ENCODE measurements at regions not wholly inside any gene's neighbourhood (a gene's known extent, or its start where the extent isn't known, plus 50 kb on each side); places are given as distances from the start of the nearest gene placed in this dataset.

DNA sequence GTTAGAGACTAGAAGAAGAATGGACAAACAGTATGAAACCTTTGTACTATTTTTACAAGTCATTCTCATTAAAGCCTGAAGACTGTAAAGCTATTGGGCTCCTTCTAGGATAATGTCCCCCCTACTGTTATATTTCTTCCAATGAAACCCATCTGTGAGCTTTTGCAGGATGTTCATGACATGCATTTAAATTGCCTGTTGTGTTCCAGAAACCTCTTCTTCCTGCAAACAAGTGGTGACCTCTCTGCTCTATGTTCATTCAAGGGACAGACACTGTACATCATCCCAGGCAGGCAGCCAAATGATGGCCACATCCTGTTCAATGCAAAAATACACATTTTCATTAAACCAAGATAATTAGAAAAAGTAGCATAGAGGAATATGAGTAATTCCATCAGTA is 128.0 kb downstream of the C4orf33 start:
- Histone ChIP-seq H3K79me2 (ENCODE audit: control insufficient read depth, insufficient read depth, low read length, unreplicated experiment) (no peaks in the 10 kb centered on the region), H3K27me3 (ENCODE audit: insufficient read depth, low read length) (no peaks in the 10 kb centered on the region), H3K4me1 (ENCODE audit: control insufficient read depth, insufficient read depth, low read length, unreplicated experiment) (peaks cover 8% of the 10 kb centered on the region), H3K4me3 (ENCODE audit: low read depth, low read length) (no peak overlapping the region), H3K36me3 (ENCODE audit: insufficient read depth, low read length) (no peaks in the 10 kb centered on the region), H2AFZ (ENCODE audit: low read length, unreplicated experiment) (no peak overlapping the region), H3K27ac (ENCODE audit: low read depth, low read length) (no peak overlapping the region)

DNA sequence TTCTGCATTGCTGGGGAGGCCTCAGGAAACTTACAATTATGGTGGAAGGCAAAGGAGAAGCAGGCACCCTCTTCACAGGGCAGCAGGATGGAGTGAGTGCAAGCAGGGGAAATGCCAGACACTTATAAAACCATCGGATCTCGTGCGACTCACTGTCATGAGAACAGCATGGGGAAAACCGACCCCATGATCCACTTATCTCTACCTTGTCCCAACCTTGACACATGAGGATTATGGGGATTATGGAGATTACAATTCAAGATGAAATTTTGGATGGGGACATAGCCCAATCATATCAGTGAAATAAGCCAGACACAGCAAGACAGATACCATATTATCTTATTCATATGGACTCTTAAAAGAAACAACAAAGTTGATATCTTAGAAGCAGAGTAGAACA is 134.9 kb downstream of the C4orf33 start:
- H3K4me3 ChIP-seq (ENCODE audit: low read depth, low read length) = no peak overlapping the region

DNA sequence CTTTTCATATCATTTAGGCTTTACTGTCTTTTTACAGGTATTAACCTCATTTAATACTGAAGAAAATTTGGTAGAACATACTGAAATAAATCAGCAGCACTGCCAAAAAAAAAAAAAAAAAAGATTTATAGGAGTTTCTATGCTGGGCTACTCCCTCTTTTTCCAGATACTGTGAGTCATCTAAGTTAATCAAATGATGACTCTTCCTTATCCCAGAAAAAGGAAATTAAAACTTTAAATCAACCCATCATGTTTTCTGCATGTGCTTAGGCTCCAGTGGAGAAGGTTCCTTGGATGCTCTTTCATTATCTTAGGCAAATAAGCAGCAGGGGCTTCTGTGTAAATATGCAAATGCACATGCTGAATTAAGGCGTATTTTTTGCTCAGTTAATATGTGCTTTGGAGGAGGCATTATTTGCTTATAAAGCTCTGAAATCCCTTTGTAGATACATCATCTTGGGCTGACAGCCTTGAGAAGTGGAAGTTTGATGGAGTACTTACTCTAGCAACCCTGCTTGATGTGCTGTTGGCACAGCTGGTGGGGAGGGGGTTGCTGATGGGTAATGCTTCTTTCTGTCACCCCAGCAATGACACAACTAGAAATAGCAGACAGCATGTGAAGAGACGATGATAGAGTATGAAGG is 136.1 kb downstream of the C4orf33 start:
- H3K27ac ChIP-seq (ENCODE audit: low read depth, low read length) = no peak overlapping the region
- H3K4me1 ChIP-seq (ENCODE audit: control insufficient read depth, insufficient read depth, low read length, unreplicated experiment) = peaks cover 3% of the 10 kb centered on the region
- no peaks in the 10 kb centered on the region for H3K36me3 ChIP-seq (ENCODE audit: insufficient read depth, low read length)
- H3K27me3 ChIP-seq (ENCODE audit: insufficient read depth, low read length) = no peaks in the 10 kb centered on the region
- no peak overlapping the region for H3K4me3 ChIP-seq (ENCODE audit: low read depth, low read length)
- no peak overlapping the region for H2AFZ ChIP-seq (ENCODE audit: low read length, unreplicated experiment)
- no peaks in the 10 kb centered on the region for H3K79me2 ChIP-seq (ENCODE audit: control insufficient read depth, insufficient read depth, low read length, unreplicated experiment)

More for the DNA sequence above, 134.9 kb downstream of the C4orf33 start:
- Histone ChIP-seq H3K27ac (ENCODE audit: low read depth, low read length) (no peak overlapping the region), H3K27me3 (ENCODE audit: insufficient read depth, low read length) (no peaks in the 10 kb centered on the region), H3K4me1 (ENCODE audit: control insufficient read depth, insufficient read depth, low read length, unreplicated experiment) (peaks cover 3% of the 10 kb centered on the region), H3K79me2 (ENCODE audit: control insufficient read depth, insufficient read depth, low read length, unreplicated experiment) (no peaks in the 10 kb centered on the region), H2AFZ (ENCODE audit: low read length, unreplicated experiment) (no peak overlapping the region), H3K36me3 (ENCODE audit: insufficient read depth, low read length) (no peaks in the 10 kb centered on the region)

DNA sequence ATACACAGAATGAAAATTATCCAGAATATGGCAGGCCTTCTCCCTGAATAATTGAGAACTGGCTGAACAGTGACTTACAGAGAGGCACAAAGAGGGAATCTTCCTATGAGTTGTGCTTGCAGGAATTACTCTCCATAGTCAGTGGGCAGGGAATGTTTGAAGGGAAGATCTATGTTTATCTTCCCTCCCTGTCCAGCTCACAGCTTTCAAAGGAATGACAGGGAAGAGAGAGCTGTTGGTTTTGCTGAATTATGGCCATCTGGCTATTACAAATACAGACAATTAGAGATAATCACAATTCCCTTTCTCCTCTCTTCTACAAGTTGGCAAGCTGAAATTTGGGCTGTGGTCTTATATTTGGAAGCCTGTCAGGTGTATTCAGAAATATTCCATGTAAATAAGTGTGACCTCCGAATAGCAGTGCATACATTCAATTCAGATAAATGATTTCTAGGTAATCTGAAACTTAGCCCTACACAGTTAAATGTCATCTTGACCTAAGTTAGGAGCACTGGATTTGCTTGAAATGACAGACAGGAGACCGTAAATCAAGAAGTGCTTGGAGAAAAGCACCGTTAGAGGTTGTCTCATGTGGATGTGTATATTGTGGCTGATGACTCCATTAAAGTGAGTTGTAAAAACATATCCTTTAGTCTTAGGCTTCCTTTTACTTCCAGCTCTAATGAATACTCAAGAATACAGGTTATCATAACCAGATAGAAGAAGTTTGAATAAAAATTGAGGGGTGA is 136.8 kb downstream of the C4orf33 start:
- no peak overlapping the region for H3K27ac ChIP-seq (ENCODE audit: low read depth, low read length)
- H3K79me2 ChIP-seq (ENCODE audit: control insufficient read depth, insufficient read depth, low read length, unreplicated experiment) = no peaks in the 10 kb centered on the region
- no peaks in the 10 kb centered on the region for H3K27me3 ChIP-seq (ENCODE audit: insufficient read depth, low read length)
- peaks cover 3% of the 10 kb centered on the region for H3K4me1 ChIP-seq (ENCODE audit: control insufficient read depth, insufficient read depth, low read length, unreplicated experiment)
- H2AFZ ChIP-seq (ENCODE audit: low read length, unreplicated experiment) = no peak overlapping the region
- no peaks in the 10 kb centered on the region for H3K36me3 ChIP-seq (ENCODE audit: insufficient read depth, low read length)
- no peak overlapping the region for H3K4me3 ChIP-seq (ENCODE audit: low read depth, low read length)

DNA sequence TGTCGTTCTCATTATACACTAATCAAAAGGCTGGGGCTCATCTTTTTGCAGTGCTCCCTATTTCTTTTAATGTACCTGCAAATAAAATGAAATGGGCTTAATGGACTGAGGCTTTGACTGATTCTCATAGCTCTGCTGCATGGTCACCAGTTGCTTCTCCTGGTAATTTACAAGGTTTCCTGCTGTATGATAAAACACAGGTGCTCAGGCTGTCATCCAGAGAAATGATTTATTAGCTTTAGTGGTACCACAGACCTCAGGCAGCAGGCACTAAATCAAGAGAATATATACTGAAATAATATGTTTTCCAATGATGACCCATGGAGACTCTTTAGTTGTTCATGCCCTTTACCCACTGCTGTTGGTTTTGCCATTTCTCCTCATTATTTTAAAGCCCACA is 137.7 kb downstream of the C4orf33 start:
- Histone ChIP-seq H3K27ac (ENCODE audit: low read depth, low read length) (no peak overlapping the region), H3K4me1 (ENCODE audit: control insufficient read depth, insufficient read depth, low read length, unreplicated experiment) (peaks cover 3% of the 10 kb centered on the region)

DNA sequence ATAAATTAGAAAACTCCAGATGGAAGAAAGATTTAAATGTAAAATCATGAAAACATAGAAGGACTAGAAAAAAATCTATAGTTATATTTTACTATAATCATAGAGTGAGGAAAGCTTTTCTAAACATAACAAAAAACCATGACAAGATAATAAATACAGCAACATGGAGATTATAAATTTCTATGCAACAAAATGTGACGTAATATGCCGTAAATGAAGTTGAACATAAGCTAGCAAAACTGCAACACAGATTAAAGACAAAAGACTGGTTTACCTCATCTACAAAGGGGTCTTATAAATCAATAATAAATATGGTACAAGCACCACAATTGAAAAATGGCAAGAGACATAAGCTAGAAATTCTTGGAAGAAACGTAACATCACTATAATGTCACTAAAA is 140.4 kb downstream of the C4orf33 start:
- H3K27ac ChIP-seq (ENCODE audit: low read depth, low read length) = no peak overlapping the region
- no peaks in the 10 kb centered on the region for H3K36me3 ChIP-seq (ENCODE audit: insufficient read depth, low read length)
- H3K4me1 ChIP-seq (ENCODE audit: control insufficient read depth, insufficient read depth, low read length, unreplicated experiment) = peaks cover 27% of the 10 kb centered on the region
- H3K27me3 ChIP-seq (ENCODE audit: insufficient read depth, low read length) = no peaks in the 10 kb centered on the region
- H3K79me2 ChIP-seq (ENCODE audit: control insufficient read depth, insufficient read depth, low read length, unreplicated experiment) = no peaks in the 10 kb centered on the region
- no peak overlapping the region for H3K4me3 ChIP-seq (ENCODE audit: low read depth, low read length)
- no peak overlapping the region for H2AFZ ChIP-seq (ENCODE audit: low read length, unreplicated experiment)

More for the DNA sequence above, 137.7 kb downstream of the C4orf33 start:
- H3K79me2 ChIP-seq (ENCODE audit: control insufficient read depth, insufficient read depth, low read length, unreplicated experiment) = no peaks in the 10 kb centered on the region
- H2AFZ ChIP-seq (ENCODE audit: low read length, unreplicated experiment) = no peak overlapping the region
- H3K27me3 ChIP-seq (ENCODE audit: insufficient read depth, low read length) = no peaks in the 10 kb centered on the region
- no peak overlapping the region for H3K4me3 ChIP-seq (ENCODE audit: low read depth, low read length)
- H3K36me3 ChIP-seq (ENCODE audit: insufficient read depth, low read length) = no peaks in the 10 kb centered on the region

DNA sequence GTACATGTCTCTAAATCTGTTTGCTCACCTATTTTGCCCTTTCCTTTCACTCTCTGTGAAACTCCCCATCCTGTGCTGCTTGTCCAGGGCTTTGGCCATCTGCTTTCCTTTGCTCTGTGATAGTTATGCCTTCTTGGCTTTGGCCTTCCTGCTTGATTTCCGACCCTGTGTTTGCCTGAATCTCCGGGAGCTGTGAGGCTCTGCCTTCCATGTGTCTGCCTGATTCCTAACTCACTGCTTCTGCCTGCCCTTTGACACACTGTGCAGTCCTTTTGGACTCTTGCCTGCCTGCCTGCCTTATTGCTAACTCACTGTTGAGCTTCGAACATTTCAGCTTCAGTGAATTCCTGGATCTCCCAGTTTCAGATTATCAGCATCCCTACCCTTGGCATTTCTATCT is 143.1 kb downstream of the C4orf33 start:
- Histone ChIP-seq H2AFZ (ENCODE audit: low read length, unreplicated experiment) (peak overlapping the region; percentile 79), H3K36me3 (ENCODE audit: insufficient read depth, low read length) (no peaks in the 10 kb centered on the region), H3K79me2 (ENCODE audit: control insufficient read depth, insufficient read depth, low read length, unreplicated experiment) (no peaks in the 10 kb centered on the region), H3K4me1 (ENCODE audit: control insufficient read depth, insufficient read depth, low read length, unreplicated experiment) (peaks cover 24% of the 10 kb centered on the region), H3K27ac (ENCODE audit: low read depth, low read length) (peak overlapping the region; percentile 13; the same call in 1 of the 2 replicates), H3K4me3 (ENCODE audit: low read depth, low read length) (peak overlapping the region; percentile 38), H3K27me3 (ENCODE audit: insufficient read depth, low read length) (no peaks in the 10 kb centered on the region)

DNA sequence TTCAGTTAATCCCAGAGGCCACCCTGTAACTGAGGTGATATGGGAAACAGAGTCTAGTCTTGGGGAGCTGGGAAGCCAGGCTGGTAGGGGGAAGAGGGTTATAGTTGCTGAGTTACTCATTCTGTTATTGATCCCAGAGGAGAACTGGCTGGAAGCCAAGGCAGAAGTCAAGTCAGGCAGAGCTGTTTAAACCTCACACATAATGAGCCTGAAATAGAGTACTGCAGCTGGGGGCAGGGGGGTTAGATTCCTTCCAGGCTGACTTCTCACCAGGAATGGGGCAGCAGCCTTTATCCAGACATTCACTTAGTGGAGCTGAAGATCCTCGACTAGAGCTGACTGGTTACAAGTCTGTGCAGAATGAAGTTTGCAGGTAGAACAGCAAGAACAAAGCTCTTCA is 144.9 kb downstream of the C4orf33 start:
- Histone ChIP-seq H2AFZ (ENCODE audit: low read length, unreplicated experiment) (no peak overlapping the region), H3K36me3 (ENCODE audit: insufficient read depth, low read length) (no peaks in the 10 kb centered on the region), H3K27ac (ENCODE audit: low read depth, low read length) (no peak overlapping the region), H3K4me3 (ENCODE audit: low read depth, low read length) (no peak overlapping the region), H3K27me3 (ENCODE audit: insufficient read depth, low read length) (no peaks in the 10 kb centered on the region; the same call in 1 of the 2 replicates), H3K4me1 (ENCODE audit: control insufficient read depth, insufficient read depth, low read length, unreplicated experiment) (peaks cover 24% of the 10 kb centered on the region), H3K79me2 (ENCODE audit: control insufficient read depth, insufficient read depth, low read length, unreplicated experiment) (no peaks in the 10 kb centered on the region)

DNA sequence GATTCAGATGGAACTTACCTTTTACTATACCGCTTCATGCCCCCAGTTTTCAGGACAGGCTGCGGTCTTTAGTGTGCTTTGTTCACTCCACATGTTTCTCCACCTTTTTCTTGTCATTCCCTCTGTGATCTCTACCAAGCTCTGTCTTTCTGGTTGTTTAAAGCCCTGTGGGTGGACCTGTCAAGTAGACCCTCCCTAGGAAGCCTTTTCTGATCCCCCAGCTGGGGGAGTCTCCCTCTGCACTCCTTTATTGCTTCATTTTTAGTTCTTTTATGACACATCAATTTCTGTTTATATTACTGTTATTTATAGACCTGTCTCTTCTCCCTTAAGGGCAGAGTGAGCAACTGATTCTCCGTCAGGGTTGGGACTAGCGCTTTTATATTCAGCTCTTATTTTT is 150.2 kb downstream of the C4orf33 start:
- Histone ChIP-seq H3K4me3 (ENCODE audit: low read depth, low read length) (no peak overlapping the region), H3K27me3 (ENCODE audit: insufficient read depth, low read length) (no peaks in the 10 kb centered on the region; the same call in 1 of the 2 replicates), H3K27ac (ENCODE audit: low read depth, low read length) (no peak overlapping the region), H3K36me3 (ENCODE audit: insufficient read depth, low read length) (no peaks in the 10 kb centered on the region), H3K4me1 (ENCODE audit: control insufficient read depth, insufficient read depth, low read length, unreplicated experiment) (peaks cover under 1% of the 10 kb centered on the region), H2AFZ (ENCODE audit: low read length, unreplicated experiment) (no peak overlapping the region), H3K79me2 (ENCODE audit: control insufficient read depth, insufficient read depth, low read length, unreplicated experiment) (no peaks in the 10 kb centered on the region)

DNA sequence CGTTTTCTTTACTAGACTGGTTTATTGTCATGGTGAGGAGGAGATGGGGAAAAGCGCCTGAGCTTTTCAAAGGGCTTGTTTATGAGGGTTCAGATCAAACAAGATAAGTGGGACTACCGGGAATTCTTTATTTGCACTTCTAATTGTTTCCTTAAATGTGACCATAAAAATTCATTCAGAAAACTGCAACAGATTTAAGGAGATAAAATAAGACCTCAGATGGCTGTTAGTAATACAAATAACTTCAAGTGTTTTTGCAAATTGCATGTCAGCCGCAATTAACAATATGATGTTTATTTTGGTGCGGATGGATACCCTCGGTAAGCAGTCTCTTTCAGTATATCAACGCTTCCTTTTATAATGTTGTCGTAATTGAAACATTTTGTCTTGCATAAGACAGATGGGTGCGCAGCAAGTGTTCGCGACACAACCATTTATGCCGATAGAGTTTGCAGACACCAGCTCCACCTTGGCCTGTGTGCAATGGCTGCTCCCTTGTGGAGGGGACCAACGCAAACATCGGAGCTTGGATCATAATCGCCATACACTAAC is 151.0 kb downstream of the C4orf33 start:
- no peak overlapping the region for H3K4me3 ChIP-seq (ENCODE audit: low read depth, low read length)
- H3K79me2 ChIP-seq (ENCODE audit: control insufficient read depth, insufficient read depth, low read length, unreplicated experiment) = no peaks in the 10 kb centered on the region
- H3K27me3 ChIP-seq (ENCODE audit: insufficient read depth, low read length) = no peaks in the 10 kb centered on the region; the same call in 1 of the 2 replicates
- no peak overlapping the region for H2AFZ ChIP-seq (ENCODE audit: low read length, unreplicated experiment)
- H3K36me3 ChIP-seq (ENCODE audit: insufficient read depth, low read length) = no peaks in the 10 kb centered on the region
- no peak overlapping the region for H3K27ac ChIP-seq (ENCODE audit: low read depth, low read length)
- H3K4me1 ChIP-seq (ENCODE audit: control insufficient read depth, insufficient read depth, low read length, unreplicated experiment) = no peaks in the 10 kb centered on the region

DNA sequence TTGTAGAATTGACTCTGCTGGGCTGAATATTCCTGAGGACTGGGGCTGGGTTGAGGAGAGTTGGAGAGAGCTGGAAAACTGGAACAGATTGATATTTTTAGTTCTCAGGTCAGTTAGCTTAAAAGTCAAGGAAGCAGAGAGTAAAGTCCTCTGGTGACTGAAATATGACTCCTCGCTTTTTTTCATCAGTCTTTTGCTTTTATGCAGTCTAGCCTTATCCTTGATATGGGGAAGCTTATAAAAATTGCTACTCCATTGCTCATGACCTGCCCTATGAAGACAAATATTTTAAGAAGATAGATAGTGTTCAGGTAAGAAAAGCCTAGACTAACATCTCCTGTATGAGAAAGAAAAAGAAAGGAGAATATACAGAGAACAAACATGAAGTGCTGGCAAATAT is 152.7 kb downstream of the C4orf33 start:
- Histone ChIP-seq H3K27me3 (ENCODE audit: insufficient read depth, low read length) (no peaks in the 10 kb centered on the region; the same call in 1 of the 2 replicates), H3K27ac (ENCODE audit: low read depth, low read length) (no peak overlapping the region), H3K36me3 (ENCODE audit: insufficient read depth, low read length) (no peaks in the 10 kb centered on the region), H3K4me1 (ENCODE audit: control insufficient read depth, insufficient read depth, low read length, unreplicated experiment) (no peaks in the 10 kb centered on the region), H2AFZ (ENCODE audit: low read length, unreplicated experiment) (no peak overlapping the region), H3K79me2 (ENCODE audit: control insufficient read depth, insufficient read depth, low read length, unreplicated experiment) (no peaks in the 10 kb centered on the region), H3K4me3 (ENCODE audit: low read depth, low read length) (no peak overlapping the region)

Measured in ACC112 (cell line).